ENCODE measurements at regions not wholly inside any gene's neighbourhood (a gene's known extent, or its start where the extent isn't known, plus 50 kb on each side); places are given as distances from the start of the nearest gene placed in this dataset.

- no peak for DNase-seq
- TF ChIP-seq CTCF (IDR thresholded peaks at IDR 0.05; ENCODE audit: partially characterized antibody, unreplicated experiment): no peak
- H3K27me3 Mint-ChIP-seq (ENCODE audit: unreplicated experiment): no peaks in the 10 kb centered on the region
- H3K27ac Mint-ChIP-seq (ENCODE audit: unreplicated experiment): no peak overlapping the region
- H3K9me3 Mint-ChIP-seq (ENCODE audit: unreplicated experiment): no peaks in the 10 kb centered on the region
- no peaks in the 10 kb centered on the region for H3K36me3 Mint-ChIP-seq (ENCODE audit: unreplicated experiment)
- H3K4me1 Mint-ChIP-seq (ENCODE audit: low read depth, unreplicated experiment): peaks cover 10% of the 10 kb centered on the region
- H3K4me3 Mint-ChIP-seq (ENCODE audit: unreplicated experiment): no peak overlapping the region
Measured at GRCh38 chr6:156699017-156699421, 78.2 kb upstream of the ARID1B start.

GRCh38 chr6:156698239-156699016 lies 78.8 kb upstream of the ARID1B start:
- Mint-ChIP-seq H3K4me1 (ENCODE audit: low read depth, unreplicated experiment) (peaks cover 10% of the 10 kb centered on the region), H3K27me3 (ENCODE audit: unreplicated experiment) (no peaks in the 10 kb centered on the region), H3K4me3 (ENCODE audit: unreplicated experiment) (no peak overlapping the region), H3K36me3 (ENCODE audit: unreplicated experiment) (no peaks in the 10 kb centered on the region), H3K27ac (ENCODE audit: unreplicated experiment) (no peak overlapping the region), H3K9me3 (ENCODE audit: unreplicated experiment) (no peaks in the 10 kb centered on the region)
- TF ChIP-seq CTCF (IDR thresholded peaks at IDR 0.05; ENCODE audit: partially characterized antibody, unreplicated experiment): no peak
- DNase-seq: no peak

- no peak overlapping the region for H3K27ac Mint-ChIP-seq (ENCODE audit: unreplicated experiment)
- no peak overlapping the region for H3K4me3 Mint-ChIP-seq (ENCODE audit: unreplicated experiment)
- peaks cover 10% of the 10 kb centered on the region for H3K4me1 Mint-ChIP-seq (ENCODE audit: low read depth, unreplicated experiment)
- TF ChIP-seq CTCF (IDR thresholded peaks at IDR 0.05; ENCODE audit: partially characterized antibody, unreplicated experiment): no peak
- H3K27me3 Mint-ChIP-seq (ENCODE audit: unreplicated experiment): no peaks in the 10 kb centered on the region
- no peaks in the 10 kb centered on the region for H3K36me3 Mint-ChIP-seq (ENCODE audit: unreplicated experiment)
- DNase-seq: no peak
- H3K9me3 Mint-ChIP-seq (ENCODE audit: unreplicated experiment): no peaks in the 10 kb centered on the region
Measured at GRCh38 chr6:156697225-156697830, 79.8 kb upstream of the ARID1B start.

GRCh38 chr6:156695742-156696141 lies 81.4 kb upstream of the ARID1B start:
- H3K9me3 Mint-ChIP-seq (ENCODE audit: unreplicated experiment): no peaks in the 10 kb centered on the region
- H3K27ac Mint-ChIP-seq (ENCODE audit: unreplicated experiment): no peak overlapping the region
- peaks cover 9% of the 10 kb centered on the region for H3K4me1 Mint-ChIP-seq (ENCODE audit: low read depth, unreplicated experiment)
- no peak for DNase-seq
- no peak overlapping the region for H3K4me3 Mint-ChIP-seq (ENCODE audit: unreplicated experiment)
- no peaks in the 10 kb centered on the region for H3K36me3 Mint-ChIP-seq (ENCODE audit: unreplicated experiment)
- H3K27me3 Mint-ChIP-seq (ENCODE audit: unreplicated experiment): no peaks in the 10 kb centered on the region
- no peak for TF ChIP-seq CTCF (IDR thresholded peaks at IDR 0.05; ENCODE audit: partially characterized antibody, unreplicated experiment)

GRCh38 chr6:156694679-156695078 lies 82.5 kb upstream of the ARID1B start:
- Mint-ChIP-seq H3K4me3 (ENCODE audit: unreplicated experiment) (no peak overlapping the region), H3K4me1 (ENCODE audit: low read depth, unreplicated experiment) (peaks cover 10% of the 10 kb centered on the region), H3K27ac (ENCODE audit: unreplicated experiment) (no peak overlapping the region), H3K27me3 (ENCODE audit: unreplicated experiment) (no peaks in the 10 kb centered on the region), H3K36me3 (ENCODE audit: unreplicated experiment) (no peaks in the 10 kb centered on the region), H3K9me3 (ENCODE audit: unreplicated experiment) (no peaks in the 10 kb centered on the region)
- no peak for TF ChIP-seq CTCF (IDR thresholded peaks at IDR 0.05; ENCODE audit: partially characterized antibody, unreplicated experiment)
- no peak for DNase-seq
